GM19351 (cell line): ENCODE measurements at regions not wholly inside any gene's neighbourhood (a gene's known extent, or its start where the extent isn't known, plus 50 kb on each side); places are given as distances from the start of the nearest gene placed in this dataset.

Experiments
- ATAC-seq: cut with Tn5 transposase; IDR thresholded peaks from one replicate; pipeline ENCODE4 v1.9.1; 2021; ENCODE audit warnings: mild to moderate bottlenecking, moderate library complexity; ENCODE audit not compliant: unreplicated experiment

DNA sequence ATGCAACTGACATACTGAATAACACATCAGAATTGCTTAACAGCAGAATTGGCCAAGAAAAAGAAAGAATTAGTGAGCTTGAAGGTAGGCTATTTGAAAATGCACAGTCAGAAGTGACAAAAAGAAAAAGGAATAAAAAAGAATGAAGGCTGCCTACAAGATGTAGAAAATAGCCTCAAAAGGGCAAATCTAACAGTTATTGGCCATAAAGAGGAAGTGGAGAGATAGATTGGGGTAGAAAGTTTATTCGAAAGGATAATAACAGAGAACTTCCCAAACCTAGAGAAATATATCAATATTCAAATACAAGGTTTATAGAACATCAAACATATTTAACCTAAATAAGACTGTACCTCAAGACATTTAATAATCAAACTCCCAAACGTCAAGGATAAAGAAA is 67.5 kb downstream of the ATP6V1G3 start:
- no peak for ATAC-seq

DNA sequence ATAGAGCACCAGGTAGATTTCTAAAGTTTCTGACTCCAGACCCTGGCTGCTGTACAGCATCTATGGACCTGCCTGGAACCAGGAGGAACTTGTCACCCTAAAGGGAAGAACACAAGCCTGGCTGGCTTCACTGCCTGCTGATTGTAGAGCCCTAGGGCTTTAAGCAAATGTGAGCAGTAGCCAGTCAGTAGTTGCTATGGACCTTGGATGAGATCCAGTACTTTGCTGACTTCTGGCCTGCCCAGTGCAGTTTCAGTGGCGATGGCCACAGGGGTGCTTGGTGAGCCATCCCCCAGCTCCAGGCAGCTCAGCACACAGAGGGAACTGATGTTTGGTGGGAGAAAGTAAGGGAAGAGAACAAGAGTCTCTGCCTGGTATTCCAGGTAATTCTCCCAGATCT is 68.4 kb downstream of the ATP6V1G3 start:
- no peak for ATAC-seq

DNA sequence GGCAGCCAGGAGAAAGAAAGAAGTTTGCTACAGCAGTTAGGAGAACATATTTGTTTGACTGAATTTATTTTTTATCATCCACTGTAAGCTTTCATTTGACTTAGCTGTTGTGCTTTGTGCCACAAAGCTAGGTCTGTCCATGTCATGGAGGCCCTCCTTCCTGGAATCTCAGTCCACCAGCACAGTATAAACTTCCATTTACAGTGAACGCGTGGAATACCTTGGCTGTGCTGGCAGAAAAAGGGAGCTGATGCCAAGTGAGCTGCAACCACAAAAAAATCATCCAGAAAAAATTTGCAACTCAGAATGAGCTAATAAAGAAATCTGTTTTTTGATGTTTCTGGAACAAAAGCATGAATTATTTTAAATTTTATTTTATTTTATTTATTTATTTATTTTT is 72.6 kb downstream of the ATP6V1G3 start:
- no peak for ATAC-seq

DNA sequence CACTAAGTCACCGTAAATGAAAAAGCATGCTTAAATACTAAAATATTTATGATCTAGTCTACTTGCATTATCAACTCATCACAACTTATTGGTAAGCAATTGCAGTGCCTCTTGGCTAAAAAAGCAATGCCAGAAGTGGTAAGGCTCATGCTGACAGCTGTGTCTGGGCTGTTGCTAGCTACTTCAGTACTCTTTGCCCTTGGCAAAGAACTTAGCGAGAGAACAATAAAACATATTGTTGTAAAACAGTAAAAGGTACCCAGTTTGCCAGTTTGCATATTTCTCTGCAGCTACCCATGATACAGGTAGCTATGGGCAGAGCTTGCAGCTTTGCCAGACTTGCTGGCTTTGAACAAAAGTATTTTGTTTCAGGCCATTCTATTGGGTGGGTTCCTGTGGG is 73.1 kb downstream of the ATP6V1G3 start:
- no peak for ATAC-seq

DNA sequence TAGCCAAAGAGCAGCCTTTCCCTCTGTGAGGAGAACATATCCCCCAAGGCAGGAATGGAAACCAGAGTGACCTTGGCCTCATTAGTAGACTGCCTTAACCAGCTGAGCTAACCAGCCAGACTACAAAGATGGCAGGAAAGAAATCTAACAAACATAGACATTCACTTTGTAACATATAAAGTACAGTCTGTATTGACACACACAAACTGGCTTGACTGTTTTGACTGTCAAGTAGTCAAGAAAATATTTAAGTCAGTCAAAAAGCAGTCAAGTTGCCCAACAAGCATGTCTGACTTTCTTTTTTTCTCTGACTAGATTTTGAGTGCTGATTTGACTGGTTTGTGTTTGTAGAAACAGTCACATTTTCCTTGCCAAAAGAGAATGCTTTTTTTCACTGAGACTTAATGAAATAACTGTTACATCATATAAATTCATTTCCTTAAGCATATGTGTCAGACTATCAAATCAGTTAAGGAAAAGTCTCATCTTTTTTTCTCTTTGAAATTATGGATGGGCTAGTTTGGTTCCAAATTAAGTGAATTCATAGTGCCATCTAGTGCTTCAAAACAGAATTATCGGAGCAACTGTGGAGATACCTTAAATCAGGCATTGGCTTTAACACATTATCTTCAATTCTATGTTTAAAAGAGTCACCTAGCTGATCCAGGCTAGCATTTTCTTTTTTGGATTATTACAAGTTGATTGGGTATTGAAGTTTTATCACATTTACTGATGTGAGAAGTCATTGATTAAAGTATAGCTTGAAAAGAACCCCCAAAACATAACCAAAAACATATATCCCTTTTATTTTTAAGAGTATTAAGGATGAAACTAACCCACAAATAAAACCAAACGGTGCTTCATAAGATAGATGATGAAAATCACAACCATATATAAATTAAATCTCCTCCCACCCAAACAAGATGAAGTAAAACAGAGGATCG is 75.0 kb downstream of the ATP6V1G3 start:
- ATAC-seq: peak; percentile 70

DNA sequence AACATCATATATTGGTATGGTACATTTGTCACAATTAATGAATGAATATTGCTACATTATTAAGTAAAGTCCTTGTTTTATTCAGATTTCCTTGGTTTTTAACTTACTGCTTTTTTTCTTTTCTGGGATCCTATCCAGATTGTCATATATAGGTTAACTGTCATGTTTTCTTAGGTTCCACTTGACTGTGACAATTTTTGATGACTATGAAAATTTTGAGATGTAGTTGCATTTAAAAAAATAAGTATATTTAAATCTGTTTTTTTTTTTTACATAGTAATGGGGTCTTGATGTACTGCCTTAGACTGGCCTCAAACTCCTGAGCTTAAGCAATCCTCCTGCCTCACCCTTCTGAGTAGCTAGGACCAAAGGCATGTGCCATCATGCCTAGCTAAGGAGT is 76.8 kb downstream of the ATP6V1G3 start:
- no peak for ATAC-seq

DNA sequence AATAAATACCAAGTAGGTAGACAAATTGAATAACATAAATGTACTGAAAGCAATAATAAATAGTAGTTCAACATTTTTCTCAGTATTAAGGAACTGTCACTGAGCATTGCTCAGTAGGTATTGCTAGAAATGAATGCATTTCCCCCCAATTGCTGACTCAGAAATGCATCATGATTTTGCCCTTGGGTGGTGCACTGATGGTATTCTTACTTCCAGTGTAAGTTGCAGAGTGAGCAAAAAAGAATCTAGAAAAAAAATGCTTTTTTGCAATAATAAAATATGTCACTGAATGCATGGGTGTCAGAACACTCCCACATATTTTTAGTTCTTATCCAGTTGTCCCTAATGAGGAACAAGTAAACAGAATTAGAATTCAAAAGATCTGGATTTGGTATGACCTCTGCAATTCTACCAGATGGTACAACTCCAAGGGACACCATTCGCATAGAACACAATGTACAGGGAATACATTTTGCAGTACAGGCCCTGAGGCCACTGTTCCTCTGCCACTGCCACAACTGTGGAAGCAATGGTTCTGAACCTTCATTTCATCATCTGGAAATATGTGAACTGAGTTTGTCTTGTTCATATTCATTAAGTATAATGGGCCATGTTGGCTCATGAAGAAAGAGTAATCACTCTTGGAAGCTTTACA is 78.0 kb downstream of the ATP6V1G3 start:
- no peak for ATAC-seq

DNA sequence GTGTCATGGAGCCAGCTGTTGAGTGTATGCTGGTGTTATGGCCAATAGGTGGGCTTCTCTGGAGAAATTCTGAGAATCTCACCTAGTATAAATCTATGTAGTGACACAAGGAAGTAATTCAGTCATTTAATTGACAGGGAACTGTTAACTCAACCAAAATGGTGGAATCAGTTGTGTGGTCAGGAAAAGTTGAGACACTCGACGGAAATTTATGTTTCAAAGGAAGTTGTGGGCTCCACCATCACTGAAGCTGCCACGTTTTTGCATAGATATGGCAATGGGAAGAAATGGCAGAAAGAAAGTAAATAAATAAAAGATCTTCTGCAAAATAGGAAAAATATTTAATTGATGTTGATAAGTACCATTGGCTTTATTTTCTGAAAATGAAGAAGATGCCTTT is 84.5 kb downstream of the ATP6V1G3 start:
- no peak for ATAC-seq

DNA sequence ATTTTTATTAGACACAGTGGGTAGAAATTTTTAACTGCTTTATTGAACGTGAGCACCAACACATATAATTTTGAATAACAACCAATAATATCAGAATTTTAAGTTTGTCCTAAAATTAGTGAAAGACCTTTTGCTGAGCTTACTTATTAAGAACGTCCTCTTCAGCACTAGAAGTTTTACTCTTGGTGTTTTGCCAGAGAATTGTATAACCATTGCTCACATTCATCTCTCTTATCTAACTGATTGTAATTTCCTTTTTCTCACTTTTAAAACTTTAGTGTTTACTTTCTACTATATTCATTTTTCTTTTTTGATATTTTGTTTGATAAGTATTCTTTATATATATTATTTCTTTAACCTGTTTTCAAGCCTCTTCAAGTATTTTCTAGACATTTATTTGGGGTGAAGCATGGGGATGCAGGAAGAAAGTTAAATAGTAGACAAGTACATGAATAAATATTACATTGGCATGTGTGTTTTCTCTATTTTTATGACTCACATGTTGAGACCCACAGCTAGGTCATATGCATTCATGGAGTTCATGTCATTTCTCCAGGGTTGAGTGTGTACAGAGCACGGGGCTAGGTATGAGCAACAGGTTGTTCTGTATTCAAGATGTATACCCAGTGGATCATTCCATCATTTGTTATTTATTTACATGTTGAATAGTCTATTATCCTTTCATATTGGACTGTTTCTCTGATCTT is 90.6 kb downstream of the ATP6V1G3 start:
- no peak for ATAC-seq

DNA sequence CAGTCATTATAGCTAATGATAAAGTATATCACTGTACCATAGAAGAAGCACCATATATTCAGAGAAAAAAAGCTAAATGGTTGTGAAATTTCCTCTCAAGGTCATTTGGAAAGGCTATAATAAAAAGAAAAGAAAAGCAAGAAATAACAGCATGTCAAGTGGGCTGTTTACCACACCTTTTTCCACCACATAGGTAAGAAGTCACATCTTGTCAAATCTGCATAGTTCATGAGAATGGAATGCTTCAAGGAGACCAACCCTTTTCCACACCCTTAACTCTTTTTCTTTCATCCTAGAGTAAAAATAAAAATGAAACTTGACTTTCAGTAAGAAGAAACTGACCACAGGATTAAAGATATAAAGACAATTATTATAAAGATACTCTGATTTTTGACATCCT is 91.2 kb downstream of the ATP6V1G3 start:
- ATAC-seq: no peak

DNA sequence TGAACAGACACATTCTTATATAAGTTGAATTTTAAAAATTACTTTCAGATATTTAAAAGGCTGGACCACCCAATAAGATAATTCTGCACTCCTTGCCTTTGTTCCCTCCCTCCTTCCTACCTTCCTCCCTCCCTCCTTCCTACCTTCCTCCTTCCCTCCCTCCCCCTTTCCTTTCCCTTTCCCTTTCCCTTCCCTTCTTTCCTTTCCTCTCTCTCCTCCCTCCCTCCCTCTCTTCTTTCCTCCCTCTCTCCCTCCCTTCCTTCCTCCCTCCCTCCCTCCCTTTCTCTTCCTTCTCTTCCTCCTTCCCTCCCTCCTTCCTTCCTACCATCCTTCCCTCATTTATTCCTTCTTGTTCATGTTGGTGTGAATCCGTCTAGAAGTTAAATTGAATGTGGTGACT is 93.0 kb downstream of the ATP6V1G3 start:
- no peak for ATAC-seq

DNA sequence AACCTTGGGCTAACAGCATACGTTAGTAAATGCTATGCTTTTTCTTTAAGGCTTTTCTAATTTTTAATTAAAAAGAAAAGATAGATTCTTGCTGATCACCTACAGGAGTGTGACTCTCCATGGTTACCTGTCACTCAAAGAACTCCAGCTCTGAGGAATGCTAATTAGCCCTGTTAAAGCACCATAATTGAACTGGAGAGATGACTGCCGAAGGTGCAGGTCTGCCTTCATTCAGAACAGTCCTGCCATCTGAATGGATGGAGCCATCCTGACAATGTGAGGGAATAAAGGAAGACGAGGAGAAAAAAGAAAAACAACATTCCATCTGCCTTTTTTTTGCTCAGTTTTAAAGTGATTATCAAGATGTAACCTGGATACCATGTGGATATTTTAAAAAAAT is 94.6 kb downstream of the ATP6V1G3 start:
- ATAC-seq: no peak

DNA sequence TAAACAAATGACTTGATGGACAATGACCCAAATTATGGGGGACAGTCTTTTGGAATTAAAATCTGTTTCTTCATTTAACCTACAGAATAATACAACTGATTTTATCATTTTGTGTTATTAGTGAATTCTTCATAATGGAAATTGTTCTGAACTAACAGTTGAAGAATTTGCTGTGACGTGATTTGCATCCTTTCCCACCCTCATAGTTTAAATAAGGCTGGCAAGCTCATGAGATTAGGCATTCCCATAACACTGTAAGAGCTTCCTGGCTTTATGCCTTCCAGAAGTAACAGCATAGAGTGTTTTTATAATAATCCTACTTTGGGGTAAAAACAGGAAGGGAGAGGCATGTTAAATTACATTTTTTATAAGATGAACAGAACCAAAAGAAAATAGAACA is 95.7 kb downstream of the ATP6V1G3 start:
- no peak for ATAC-seq

DNA sequence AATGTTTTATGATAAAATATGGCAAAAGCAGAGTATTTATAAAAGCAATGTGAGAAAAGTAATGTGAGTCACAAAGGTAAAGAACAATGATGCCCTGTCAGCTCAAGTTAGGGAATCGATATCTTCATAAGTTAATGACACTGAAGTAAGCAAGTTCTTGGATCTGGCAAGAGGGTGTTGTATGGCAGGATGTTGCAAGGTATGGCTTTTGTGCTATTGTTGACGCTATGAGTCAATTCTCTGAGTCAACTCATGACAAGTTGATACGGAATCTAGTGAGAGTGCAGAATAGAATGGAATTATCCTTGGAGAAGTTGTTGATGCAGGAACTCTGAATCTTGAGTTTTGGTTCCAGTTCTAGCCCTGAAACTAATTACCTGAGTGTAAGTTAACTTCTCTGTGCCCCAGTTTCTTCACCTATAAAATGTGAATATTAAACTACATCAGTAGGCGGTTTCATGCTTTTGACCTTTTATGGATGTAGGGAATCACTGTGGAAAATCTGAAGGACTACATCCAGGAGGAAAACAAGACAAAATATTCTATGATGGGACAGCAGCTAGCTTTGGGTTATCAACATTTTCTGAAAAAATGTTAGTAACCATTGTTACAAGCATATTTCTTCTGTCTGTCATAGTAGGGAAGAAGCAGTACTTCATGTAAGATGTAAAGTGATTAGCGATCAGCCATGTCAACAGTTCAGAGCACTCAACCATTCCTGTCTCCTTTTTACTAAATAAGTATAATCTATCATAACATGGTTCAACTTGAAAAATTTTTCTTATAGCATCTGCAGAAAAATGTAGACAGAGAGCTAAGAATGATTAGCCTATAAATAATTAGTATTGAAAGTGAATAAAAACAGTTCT is 96.9 kb downstream of the ATP6V1G3 start:
- no peak for ATAC-seq

DNA sequence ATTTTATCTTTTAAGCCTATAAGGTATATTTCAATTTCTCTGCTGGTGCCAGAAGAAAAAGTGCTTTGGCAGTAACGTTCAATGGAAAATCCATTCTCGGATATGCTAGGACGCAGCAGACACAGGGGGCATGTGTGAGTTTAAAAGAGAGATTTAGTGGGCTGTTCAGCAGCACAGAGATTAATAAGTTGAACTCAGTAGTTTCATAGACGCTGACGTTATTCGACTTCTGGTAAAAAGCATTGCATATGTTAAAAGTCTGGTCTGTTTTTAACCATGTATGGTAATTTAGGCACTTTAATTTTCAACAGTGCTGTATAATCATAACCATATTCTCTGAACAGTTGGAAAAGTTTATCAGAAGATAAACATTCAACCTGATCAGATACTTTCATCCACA is 99.6 kb downstream of the ATP6V1G3 start:
- no peak for ATAC-seq

DNA sequence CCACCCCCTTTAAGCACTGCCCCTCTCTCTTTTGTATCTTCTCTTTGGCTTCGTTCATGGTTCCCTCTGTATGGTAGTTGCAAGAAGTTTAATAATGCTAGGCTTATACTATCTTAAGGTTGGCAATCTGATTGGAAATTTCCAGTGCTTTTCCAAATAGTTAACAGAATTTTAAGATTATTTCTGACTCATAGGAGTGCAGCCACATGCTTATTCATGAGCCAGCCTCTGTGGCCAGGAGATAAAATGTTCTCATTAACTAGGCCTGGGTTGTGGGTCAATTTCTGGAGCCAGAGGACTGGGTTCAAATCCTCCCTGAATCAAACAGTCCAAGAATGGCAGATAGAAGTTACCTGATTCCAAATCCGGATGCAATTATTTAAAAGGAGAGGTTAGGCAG is 103.1 kb downstream of the ATP6V1G3 start:
- ATAC-seq: no peak

DNA sequence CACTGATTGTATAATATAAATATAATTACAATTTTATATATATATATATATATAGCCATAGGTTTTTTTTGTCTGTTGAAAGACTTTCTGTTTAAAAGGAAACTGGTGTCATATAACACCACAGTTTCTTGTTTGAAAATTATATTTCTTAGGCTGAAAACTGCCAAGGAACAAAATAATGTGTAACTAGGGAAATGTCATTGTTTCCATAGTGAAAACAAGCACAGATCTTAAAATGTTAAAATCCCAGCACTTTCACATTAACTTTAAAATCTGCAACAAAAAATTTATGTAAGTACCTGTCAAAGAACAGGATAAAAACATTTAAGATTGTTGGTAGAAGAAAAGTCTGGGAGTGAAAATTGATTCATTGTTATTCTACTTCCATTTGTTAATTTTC is 104.2 kb downstream of the ATP6V1G3 start:
- no peak for ATAC-seq

DNA sequence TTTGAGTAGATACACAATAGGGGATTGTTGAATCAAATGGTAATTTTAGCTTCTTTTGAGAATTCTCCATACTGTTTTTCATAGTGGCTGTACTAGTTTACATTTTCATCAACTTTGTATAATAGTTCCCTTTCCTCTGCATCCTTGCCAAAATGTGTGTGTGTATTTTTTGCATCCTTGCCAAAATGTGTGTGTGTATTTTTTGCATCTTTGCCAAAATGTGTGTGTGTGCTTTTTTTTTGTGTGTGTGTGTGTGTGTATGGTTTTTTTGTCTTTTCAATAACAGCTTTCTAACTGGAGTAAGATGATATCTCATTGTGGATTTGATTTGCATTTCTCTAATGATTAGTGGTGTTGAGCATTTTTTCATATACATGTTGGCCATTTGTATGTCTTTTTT is 105.4 kb downstream of the ATP6V1G3 start:
- ATAC-seq: no peak

DNA sequence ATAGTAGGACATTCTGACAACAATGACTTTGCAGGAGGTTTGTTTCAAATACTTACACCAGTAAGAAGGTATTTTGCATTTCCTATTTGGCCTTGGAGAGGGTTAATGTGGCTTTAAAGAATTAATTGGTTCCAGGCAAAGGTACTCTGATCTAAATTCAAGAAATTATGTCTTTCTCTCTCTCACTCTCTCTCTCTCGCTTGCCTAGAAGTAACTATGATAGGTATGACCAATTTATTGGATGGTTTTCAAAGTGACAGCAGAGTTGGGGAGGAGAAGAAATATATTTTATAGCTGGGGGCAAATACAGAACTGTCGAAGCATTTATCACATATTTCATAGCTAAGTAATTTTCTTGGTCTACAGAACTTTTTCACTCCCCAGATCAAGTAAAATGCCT is 116.0 kb downstream of the ATP6V1G3 start:
- no peak for ATAC-seq

DNA sequence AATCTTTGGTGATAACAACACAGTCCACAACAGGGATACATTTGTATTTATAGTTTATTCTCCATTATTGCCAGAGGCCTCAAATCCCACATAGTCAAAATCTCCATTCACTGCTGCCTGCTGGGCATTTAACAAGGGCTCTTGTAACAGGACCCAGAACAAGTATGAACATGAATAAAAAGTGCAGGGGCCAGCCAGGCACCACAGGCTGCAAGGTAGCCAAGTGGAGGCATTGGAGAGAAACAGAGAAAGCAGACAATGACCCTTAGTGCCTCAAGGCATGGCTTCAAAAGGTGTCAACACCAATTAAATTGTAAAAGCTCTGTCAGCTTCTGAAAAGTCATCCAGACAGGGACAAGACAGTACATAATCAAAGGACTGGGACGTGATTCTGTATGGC is 116.8 kb downstream of the ATP6V1G3 start:
- no peak for ATAC-seq

DNA sequence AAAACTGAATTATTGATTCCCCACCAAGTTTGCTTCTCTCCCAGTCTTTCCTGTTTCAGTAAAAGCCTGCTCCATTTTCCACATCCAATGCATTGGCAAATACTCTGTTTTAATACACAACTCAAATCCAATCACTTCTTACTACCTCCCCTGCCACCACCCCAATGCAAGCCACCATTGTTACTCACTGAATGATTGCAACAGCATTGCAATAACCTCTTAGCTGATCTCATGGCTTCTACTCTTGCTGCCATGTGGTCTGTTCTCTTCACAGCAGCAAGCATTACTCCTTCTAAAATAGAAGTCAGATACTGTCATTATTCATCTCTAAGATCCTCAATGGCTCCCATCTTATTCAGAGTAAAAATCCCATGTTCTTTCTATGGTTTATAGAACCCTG is 123.4 kb downstream of the ATP6V1G3 start:
- no peak for ATAC-seq
